ENCODE measurements at regions not wholly inside any gene's neighbourhood (a gene's known extent, or its start where the extent isn't known, plus 50 kb on each side); places are given as distances from the start of the nearest gene placed in this dataset.
A peak's percentile ranks its signal among the peaks of the same experiment; 100 is the strongest.

DNA sequence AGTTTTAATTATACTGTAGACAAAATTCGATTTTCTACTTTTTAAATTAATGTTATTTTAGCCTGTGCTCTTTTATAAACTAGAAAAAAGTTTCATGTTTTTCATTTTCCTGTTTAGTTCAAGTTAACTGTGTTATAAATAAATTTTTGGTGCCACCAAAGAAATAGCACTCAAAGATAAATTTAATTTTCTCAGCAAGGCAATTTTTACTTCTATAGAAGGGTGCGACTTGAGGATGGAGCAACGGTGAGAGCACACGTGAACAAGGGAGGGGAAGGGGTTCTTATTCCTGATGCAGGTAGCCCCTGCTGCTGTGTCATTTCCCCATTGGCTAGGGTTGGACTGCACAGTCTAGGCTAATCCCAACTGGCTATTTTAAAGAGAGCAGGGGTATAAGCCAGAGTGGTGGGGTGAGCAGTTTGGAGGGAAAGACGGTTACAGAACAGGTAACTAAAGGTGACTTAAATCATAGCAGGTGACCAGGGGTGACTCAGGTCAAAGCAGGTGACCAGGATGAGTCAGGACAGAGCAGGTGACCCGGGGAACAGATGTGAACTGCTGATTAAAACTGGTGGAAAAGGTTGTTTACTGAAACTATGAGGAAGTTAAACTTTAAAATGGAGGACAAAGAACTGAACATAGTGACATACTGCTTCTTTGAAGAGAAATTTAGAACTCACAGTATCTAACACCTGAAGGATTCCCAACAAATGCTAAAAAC lies 104.6 kb upstream of the GPBP1 start:
- no peak for TF ChIP-seq CTCF (IDR thresholded peaks at IDR 0.05)

DNA sequence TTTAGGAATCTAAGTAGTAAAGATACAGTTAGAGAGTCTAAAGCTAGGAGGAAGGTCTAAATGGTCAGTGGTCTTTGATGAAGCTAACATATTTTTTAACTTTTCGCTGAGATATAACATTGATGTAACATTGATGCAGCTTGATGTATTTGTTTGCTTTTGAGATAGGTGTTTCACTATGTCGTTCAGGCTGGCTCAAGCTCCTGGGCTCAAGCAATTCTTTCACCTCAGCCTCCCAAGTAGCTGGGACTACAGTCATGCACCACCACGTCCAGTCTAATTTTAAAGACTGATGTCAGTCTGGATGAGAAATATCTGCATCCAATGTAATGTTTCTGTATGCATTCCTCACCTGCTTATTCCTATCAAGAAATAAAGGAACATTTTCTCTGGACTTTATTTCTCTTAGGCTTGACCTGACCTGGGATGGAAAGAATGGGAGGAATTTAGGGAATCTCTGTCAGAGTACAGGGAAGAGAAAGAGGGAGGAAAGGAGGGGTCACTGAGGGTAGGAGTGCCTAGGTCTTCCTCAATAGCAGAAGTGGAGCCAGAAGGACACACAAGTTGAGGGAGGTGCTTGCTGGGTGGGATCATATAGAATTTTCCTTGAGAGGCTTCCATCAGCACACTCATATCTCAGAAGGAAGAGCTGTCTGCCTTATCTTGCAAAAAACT lies 101.5 kb upstream of the GPBP1 start:
- no peak for TF ChIP-seq CTCF (IDR thresholded peaks at IDR 0.05)

GRCh38 chr5:57082441-57083067 lies 91.3 kb upstream of the GPBP1 start:
- TF ChIP-seq CTCF (IDR thresholded peaks at IDR 0.05), result 0 out of 2 replicates have a peak, but pooled peaks have one; percentile 21

- TF ChIP-seq CTCF (IDR thresholded peaks at IDR 0.05), result no peak
These were observed 88.4 kb upstream of the GPBP1 start for GRCh38 chr5:57085306-57086081.

GRCh38 chr5:57094753-57095683 lies 78.8 kb upstream of the GPBP1 start:
- TF ChIP-seq CTCF (IDR thresholded peaks at IDR 0.05), result 0 out of 2 replicates have a peak, but pooled peaks have one; percentile 21

GRCh38 chr5:57097526-57097925 lies 76.3 kb upstream of the GPBP1 start:
- no peak for TF ChIP-seq CTCF (IDR thresholded peaks at IDR 0.05)

All from LNCAP (cell line).